Suprapubic skin (tissue), 3 donors: ENCODE measurements at regions not wholly inside any gene's neighbourhood (a gene's known extent, or its start where the extent isn't known, plus 50 kb on each side); places are given as distances from the start of the nearest gene placed in this dataset.

Source experiments
- EP300 ChIP-seq: sonication (generic); formaldehyde crosslinking; IDR thresholded peaks from one replicate; pipeline ENCODE4 v1.6.1; 2017; ENCODE audit warnings: antibody characterized with exemption
- POLR2A ChIP-seq, 2 donors: fragments of 450-650 bp; IDR thresholded peaks; one replicate each; pipeline ENCODE4 v1.6.1; 2017; ENCODE audit warnings: antibody characterized with exemption in 2 of 2, mild to moderate bottlenecking in 2 of 2, moderate library complexity in 2 of 2
- TF ChIP-seq, protein P1 (sequence below), 2 donors: fragments of 200-600 bp in 1 of 2; fragments of 450-650 bp in 1 of 2; sonication (generic) in 1 of 2; IDR thresholded peaks; one replicate each; pipeline ENCODE4 v1.5.1; 2016 to 2019; ENCODE audit warnings: antibody characterized with exemption in 2 of 2, mild to moderate bottlenecking in 1 of 2, moderate library complexity in 1 of 2

DNA sequence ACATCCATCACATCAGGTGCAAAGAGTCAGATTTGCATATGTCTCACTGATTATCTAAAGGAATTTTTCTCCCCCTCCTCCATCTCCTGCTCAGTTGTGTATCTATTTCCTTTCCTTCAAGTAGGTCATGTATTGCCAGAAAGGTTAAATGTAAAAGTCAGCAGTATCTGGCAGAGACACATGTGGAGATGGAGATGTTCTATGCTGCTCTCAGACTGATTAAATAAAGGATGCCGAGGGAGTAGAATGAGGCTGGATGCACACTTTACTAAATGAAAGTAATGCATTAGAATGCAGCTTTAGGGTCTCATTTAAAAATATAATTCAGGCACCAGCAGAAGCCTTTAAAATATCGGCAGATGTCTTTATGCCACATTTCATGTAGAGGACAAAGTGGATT is 555.3 kb downstream of the RNF144A start:
- TF ChIP-seq, protein P1, sequence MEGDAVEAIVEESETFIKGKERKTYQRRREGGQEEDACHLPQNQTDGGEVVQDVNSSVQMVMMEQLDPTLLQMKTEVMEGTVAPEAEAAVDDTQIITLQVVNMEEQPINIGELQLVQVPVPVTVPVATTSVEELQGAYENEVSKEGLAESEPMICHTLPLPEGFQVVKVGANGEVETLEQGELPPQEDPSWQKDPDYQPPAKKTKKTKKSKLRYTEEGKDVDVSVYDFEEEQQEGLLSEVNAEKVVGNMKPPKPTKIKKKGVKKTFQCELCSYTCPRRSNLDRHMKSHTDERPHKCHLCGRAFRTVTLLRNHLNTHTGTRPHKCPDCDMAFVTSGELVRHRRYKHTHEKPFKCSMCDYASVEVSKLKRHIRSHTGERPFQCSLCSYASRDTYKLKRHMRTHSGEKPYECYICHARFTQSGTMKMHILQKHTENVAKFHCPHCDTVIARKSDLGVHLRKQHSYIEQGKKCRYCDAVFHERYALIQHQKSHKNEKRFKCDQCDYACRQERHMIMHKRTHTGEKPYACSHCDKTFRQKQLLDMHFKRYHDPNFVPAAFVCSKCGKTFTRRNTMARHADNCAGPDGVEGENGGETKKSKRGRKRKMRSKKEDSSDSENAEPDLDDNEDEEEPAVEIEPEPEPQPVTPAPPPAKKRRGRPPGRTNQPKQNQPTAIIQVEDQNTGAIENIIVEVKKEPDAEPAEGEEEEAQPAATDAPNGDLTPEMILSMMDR (IDR thresholded peaks at IDR 0.05): no peak
- TF ChIP-seq POLR2A (IDR thresholded peaks at IDR 0.05): no peak
- no peak for TF ChIP-seq EP300
